Sigmoid colon (tissue), 4 donors: ENCODE measurements at regions not wholly inside any gene's neighbourhood (a gene's known extent, or its start where the extent isn't known, plus 50 kb on each side); places are given as distances from the start of the nearest gene placed in this dataset.

ENCODE experiments used
- CTCF ChIP-seq, 4 experiments: fragments of 450-650 bp in 3 of 4; fragments of 200-600 bp in 1 of 4; IDR thresholded peaks; one replicate each; pipeline ENCODE4 v1.5.1; 2016 to 2019; ENCODE audit warnings: antibody characterized with exemption in 4 of 4, mild to moderate bottlenecking in 3 of 4, moderate library complexity in 2 of 4
- POLR2A ChIP-seq, 2 donors: fragments of 450-650 bp; IDR thresholded peaks; one replicate each; pipeline ENCODE4 v1.6.1; 2016; ENCODE audit warnings: antibody characterized with exemption in 2 of 2, mild to moderate bottlenecking in 2 of 2, moderate library complexity in 2 of 2
- POLR2AphosphoS5 ChIP-seq, 4 donors: sonication (generic); formaldehyde crosslinking; IDR thresholded peaks; one replicate each; pipeline ENCODE4 v1.6.1; 2017; ENCODE audit warnings: antibody characterized with exemption in 4 of 4

- TF ChIP-seq CTCF (IDR thresholded peaks at IDR 0.05) (no peak), POLR2A (IDR thresholded peaks at IDR 0.05) (no peak), POLR2AphosphoS5 (IDR thresholded peaks at IDR 0.05) (no peak)
These were observed 275.3 kb downstream of the KCNS3 start for GRCh38 chr2:18153741-18154140.
